NCI-H345 (cell line): ENCODE measurements at regions not wholly inside any gene's neighbourhood (a gene's known extent, or its start where the extent isn't known, plus 50 kb on each side); places are given as distances from the start of the nearest gene placed in this dataset.

Experiments used
- DNase-seq: peaks from one replicate; lab custom pipeline; 2025; lab: John Stamatoyannopoulos, UW

- DNase-seq: no peak
Measured at GRCh38 chr20:60126975-60127374, 168.8 kb downstream of the CDH26 start.

GRCh38 chr20:60131375-60131774 is 173.2 kb downstream of the CDH26 start:
- no peak for DNase-seq

DNA sequence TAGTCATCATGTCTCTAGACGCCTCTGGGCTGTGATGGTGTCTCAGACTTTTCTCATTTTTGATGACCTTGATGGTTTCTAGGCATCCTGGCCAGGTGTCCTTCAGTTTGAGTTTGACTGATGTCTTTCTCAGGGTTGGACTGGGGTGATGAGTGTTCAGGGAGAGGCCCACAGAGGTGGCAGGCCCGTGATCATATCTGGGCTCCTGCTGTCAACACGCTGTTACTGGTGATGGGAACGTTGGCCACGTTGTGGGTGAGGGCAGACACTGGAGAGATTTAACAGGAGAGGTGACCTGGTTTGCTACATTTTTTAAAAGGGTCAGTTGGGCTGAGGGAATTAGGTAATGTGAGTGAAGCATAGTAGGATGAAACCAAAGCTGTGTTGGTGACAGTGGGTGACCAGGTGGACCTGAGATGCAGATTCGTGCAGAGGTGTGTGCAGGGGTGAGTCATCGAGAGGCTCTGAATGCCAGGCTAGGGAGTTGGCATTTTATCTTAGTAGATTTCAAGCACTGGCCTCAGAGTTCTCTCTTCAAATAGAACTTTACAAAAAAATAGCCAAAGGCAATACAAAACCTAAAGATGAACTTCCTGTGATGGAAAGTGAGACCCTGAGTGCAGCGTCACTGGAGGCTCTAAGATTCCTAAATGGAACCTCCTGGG is 174.1 kb downstream of the CDH26 start:
- no peak for DNase-seq

GRCh38 chr20:60132827-60133670 is 174.8 kb downstream of the CDH26 start:
- DNase-seq: no peak

DNA sequence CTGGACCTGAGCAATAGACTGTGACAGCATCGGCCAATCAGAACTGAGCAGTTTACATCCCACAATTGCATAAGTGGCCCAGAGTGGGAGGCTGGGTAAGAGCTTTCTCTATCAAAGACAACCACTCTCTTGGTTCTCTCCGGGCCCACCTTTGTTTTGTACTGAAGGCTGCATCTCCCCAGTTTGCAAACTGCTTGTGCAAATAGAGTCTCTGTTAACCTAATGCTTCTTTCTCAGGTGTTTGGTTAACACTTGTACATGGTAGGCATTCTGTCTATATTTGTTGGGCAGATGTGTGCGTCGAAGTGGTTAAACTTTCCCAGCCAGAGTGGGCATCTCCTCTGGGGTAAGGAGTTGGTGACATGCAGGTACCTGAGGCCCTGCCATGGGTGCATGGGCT is 177.1 kb downstream of the CDH26 start:
- DNase-seq: no peak

GRCh38 chr20:60136645-60137401 is 178.6 kb downstream of the CDH26 start:
- no peak for DNase-seq

- DNase-seq: no peak
Measured at GRCh38 chr20:60137657-60138245, 179.5 kb downstream of the CDH26 start.

DNA sequence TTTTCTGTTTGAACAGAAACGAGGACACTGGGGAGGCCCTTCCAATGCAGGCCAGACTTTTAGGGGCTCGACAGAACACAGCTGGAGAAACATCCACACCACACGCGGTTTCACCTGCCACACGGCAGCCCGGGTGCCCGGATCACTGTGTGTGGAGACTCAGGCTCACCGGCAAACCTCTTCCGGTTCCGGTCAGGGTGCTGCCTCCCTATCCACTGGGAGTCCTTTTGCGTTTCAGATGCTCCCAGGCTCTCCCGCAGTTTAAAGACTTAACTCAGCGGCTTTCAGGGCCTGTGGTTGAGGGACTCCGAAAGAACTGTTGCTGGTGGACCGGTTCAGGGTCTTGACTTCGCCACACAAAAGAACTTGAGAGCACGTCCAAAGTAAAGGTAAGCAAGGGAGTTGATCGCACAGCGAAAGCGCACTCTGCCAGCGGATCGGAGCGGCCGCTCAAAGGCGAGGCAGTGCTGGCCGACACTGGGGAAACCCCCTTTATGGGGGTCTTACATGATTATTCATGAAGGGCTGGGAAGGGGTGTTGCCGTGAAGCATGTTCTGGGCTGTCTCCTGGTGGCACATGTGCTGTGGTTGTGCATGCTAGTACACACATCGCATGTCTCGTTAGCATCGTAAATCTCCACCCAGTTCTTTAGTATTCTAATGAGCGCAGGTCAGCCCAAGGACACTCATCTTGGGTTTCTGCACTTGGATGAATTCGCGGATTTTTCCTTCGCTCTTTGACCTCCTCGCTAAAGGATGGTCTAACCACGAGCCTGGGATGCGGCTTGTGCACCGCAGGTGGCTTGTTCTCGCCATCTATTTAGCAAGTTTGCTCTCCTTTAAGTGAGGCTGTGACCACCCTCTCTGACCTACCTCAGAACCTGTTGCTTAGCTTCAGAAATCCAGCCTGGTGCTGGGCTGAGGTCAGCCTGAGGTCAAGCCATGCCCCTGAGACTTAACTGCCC is 180.3 kb downstream of the CDH26 start:
- no peak for DNase-seq

DNA sequence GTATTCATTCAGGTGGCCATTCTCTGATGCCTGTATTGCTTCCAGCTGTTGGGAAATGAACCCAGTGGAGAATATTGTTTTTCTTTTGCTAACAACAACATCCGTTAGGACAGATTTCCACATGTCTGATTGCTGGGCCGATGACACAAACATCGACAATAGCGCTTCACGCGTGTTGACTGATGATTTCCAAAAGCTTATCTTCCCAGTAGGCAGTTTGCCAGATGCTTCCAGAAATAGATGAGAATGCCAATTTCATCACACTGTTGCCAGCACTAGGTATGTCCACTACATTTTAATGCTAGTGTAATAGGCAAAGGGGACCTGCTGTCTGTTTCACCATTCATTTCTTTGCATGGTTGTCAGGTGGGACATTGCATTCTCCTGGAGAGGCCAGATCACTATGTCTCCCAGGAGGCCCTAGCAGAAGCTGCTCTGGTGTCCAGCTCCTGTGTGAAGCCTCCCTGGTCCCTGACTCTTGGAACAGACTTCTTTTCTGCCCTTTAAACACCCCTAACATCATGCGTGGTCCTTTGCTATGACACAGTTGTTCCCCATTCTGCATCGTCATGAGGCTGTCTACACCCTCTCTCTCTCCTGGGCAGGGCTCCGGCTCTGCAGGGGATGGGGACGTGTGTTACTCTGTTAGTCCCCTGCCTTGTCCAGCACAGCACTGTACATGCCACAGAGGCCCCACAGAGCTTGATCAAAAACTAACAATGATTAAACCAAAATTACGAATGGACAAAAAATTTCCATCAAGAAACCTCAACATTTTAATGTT is 181.6 kb downstream of the CDH26 start:
- no peak for DNase-seq

DNA sequence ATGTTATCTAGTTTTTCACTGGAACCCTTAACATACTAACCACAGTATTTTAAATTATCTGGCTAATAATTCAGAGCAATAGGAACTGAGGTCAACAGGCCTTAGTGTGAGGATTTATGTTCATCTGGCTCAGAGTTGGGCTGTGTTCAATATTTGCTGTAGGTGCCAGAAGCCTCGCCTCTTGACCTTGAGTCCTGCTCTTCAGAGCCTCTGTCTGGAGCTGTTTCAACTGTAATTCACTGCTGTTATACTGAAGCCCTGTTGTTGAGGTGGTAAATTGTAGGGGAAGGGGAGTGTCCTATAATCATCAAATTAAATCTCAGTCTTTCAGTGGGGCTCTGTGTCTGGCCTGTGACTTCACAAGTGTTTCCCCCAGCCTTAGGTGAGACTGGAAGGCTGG is 184.4 kb downstream of the CDH26 start:
- DNase-seq: no peak

DNA sequence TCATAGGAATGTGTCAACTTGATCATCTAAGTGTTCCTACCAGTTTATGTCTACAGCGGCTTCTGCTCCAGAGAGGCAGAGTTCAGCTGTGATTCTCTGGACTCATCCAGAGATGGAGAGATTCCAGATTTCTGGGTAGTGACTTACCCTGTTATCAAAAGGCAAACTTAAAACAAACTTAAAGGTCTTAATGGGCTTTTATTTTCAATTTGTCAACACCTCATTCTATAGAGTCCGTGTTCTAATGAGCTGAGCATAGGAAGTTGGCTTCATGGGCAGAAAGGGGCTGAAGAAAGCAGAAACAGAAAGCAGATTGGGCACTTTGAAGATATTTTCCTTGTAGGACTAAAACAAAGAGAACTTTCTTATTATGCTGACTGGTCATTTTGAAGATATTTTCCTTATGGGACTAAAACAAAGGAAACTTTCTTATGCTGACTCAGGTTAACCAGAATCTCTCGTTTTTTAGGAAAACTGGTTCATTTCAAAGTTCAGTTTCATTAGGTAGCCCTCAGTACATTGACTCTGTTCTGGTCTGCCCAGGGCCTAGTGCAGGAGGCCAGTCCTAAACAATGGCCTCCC is 185.1 kb downstream of the CDH26 start:
- DNase-seq: no peak

GRCh38 chr20:60144404-60144803 is 186.2 kb downstream of the CDH26 start:
- DNase-seq: no peak

DNA sequence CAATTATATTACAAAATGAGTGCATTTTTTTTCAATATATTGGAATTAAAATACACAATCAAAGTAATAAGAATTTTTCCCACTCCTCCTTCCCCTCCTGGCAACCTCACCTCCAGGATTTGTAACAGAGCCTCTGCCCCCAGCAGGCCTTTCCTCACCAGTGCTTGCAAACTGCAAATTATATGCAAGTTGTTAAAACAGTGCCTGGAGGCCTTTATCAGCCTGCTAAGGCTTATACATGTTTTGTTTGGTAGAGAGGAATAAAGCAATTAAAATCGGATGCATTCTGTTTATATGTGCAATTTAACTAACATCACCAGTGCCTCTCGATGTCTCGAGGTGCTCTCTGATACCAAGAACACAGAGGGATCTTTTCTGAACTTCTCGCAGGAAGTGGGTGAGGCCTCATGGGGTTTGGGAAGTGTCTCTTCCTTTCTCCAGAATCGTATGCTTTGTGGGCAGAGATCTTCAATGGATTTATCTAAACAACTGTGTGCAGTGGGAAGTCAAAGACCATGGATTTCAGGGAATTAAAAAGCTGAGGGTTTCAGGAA is 186.8 kb downstream of the CDH26 start:
- DNase-seq: no peak

- no peak for DNase-seq
Measured at GRCh38 chr20:60147004-60147403, 188.8 kb downstream of the CDH26 start.

- DNase-seq: no peak
Measured at GRCh38 chr20:60148885-60149284, 190.7 kb downstream of the CDH26 start.

- DNase-seq: no peak
Measured at GRCh38 chr20:60152792-60153191, 194.6 kb downstream of the CDH26 start.

DNA sequence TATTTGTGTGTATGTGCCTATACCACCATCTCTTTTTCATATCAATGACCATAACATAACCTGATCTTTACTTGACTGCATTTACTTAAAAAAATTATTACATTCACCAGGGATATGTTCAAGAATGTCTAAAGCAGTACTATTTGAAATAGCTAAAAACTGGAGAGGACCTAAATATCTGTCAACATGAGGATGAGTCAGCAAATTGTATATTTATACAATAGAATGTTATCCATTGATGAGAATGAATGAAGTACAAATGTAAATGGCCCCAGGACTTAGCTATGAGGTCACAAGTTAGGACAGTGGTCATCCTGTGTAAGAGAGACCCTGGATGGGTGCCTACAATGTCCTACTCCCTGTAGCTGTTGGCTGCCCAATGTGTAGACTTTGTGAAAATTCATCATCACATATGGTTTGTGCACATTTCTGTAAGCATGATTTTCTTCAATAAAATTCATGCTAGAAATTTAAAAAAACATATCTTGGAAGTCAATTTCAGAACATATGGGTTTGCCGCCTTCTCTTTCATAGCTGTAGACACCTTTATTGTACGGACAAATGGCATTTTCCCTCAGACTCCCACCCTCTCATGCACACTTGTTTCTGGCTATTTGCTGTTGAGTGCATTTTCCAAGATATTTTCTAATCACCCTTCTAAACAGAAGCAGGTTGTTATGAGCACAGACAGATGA is 202.4 kb downstream of the CDH26 start:
- no peak for DNase-seq

GRCh38 chr20:60167812-60168211 is 209.6 kb downstream of the CDH26 start:
- DNase-seq: no peak

DNA sequence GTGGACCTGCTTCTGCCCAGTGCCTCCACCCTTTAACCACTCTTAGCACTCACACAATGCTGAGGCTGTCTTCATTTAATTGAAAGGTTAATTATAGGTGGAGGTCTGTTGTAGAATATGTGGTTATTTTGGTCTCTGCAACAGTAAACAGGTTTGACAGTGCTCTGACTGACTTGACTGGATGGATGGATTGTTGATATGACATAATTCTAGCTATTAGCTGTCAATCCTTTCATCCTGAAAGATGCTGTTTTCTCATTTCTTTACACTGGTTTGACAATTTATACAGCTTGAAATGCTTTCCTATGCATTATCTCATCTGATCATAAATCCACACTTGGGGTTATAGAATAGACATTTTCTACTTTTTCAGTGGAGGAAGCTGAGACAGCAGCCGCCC is 210.7 kb downstream of the CDH26 start:
- no peak for DNase-seq
